HEK293T (cell line): ENCODE measurements at regions not wholly inside any gene's neighbourhood (a gene's known extent, or its start where the extent isn't known, plus 50 kb on each side); places are given as distances from the start of the nearest gene placed in this dataset.
A peak's percentile ranks its signal among the peaks of the same experiment; 100 is the strongest.

Experiments used
- CTCF ChIA-PET: fragments of 350-600 bp; formaldehyde crosslinking; extraction: SDS; loops from one replicate; lab custom pipeline; 2021; ENCODE audit warnings: antibody characterized with exemption, inconsistent platforms; lab: Yijun Ruan, JAX
- POLR2A ChIA-PET: fragments of 350-600 bp; formaldehyde crosslinking; extraction: SDS; loops from one replicate; lab custom pipeline; 2020; ENCODE audit warnings: antibody characterized with exemption, inconsistent platforms; lab: Yijun Ruan, JAX
- DNase-seq: peaks from one replicate; pipeline ENCODE4 v3.0.0; 2012; ENCODE audit warnings: mixed read lengths; ENCODE audit errors: extremely low spot score
- ARNT ChIP-seq: fragments of 450-650 bp; IDR thresholded peaks from 2 replicates; pipeline ENCODE4 v1.6.1; 2017; ENCODE audit warnings: mild to moderate bottlenecking
- BHLHE40 ChIP-seq: fragments of 450-650 bp; IDR thresholded peaks from 2 replicates; pipeline ENCODE4 v1.6.1; 2016; ENCODE audit warnings: mild to moderate bottlenecking, moderate library complexity, borderline replicate concordance
- CTBP1 ChIP-seq: fragments of 450-650 bp; IDR thresholded peaks from 2 replicates; pipeline ENCODE4 v1.6.1; 2016; ENCODE audit warnings: borderline replicate concordance
- ELF4 ChIP-seq: fragments of 450-650 bp; IDR thresholded peaks from 2 replicates; pipeline ENCODE4 v1.6.1; 2017; ENCODE audit warnings: antibody characterized with exemption
- FOXA1 ChIP-seq: fragments of 450-650 bp; IDR thresholded peaks from 2 replicates; pipeline ENCODE4 v1.6.1; 2016; ENCODE audit warnings: mild to moderate bottlenecking
- FOXK2 ChIP-seq: fragments of 450-650 bp; IDR thresholded peaks from 2 replicates; pipeline ENCODE4 v1.6.1; 2016; ENCODE audit warnings: mild to moderate bottlenecking
- FOXM1 ChIP-seq: fragments of 450-650 bp; IDR thresholded peaks from 2 replicates; pipeline ENCODE4 v1.6.1; 2017; ENCODE audit warnings: mild to moderate bottlenecking, borderline replicate concordance
- HDGF ChIP-seq: fragments of 450-650 bp; IDR thresholded peaks from 2 replicates; pipeline ENCODE4 v1.6.1; 2017; ENCODE audit warnings: antibody characterized with exemption, borderline replicate concordance
- L3MBTL2 ChIP-seq: fragments of 450-650 bp; conservative IDR thresholded peaks from 2 replicates; pipeline ENCODE4 v1.6.1; 2016; ENCODE audit warnings: mild to moderate bottlenecking
- LEF1 ChIP-seq: fragments of 450-650 bp; IDR thresholded peaks from 2 replicates; pipeline ENCODE4 v1.6.1; 2017; ENCODE audit warnings: mild to moderate bottlenecking, borderline replicate concordance
- NFRKB ChIP-seq: fragments of 450-650 bp; IDR thresholded peaks from 2 replicates; pipeline ENCODE4 v1.6.1; 2016; ENCODE audit warnings: mild to moderate bottlenecking, moderate library complexity
- SP1 ChIP-seq: fragments of 450-650 bp; IDR thresholded peaks from 2 replicates; pipeline ENCODE4 v1.6.1; 2017
- SUZ12 ChIP-seq: fragments of 450-650 bp; IDR thresholded peaks from 2 replicates; pipeline ENCODE4 v1.6.1; 2016; ENCODE audit warnings: mild to moderate bottlenecking
- TARDBP ChIP-seq: fragments of 450-650 bp; IDR thresholded peaks from 2 replicates; pipeline ENCODE4 v1.6.1; 2016
- ZNF384 ChIP-seq: fragments of 450-650 bp; IDR thresholded peaks from 2 replicates; pipeline ENCODE4 v1.6.1; 2016
- TF ChIP-seq, protein P1 (sequence below): fragments of 450-650 bp; IDR thresholded peaks from 2 replicates; pipeline ENCODE4 v1.6.1; 2016

DNA sequence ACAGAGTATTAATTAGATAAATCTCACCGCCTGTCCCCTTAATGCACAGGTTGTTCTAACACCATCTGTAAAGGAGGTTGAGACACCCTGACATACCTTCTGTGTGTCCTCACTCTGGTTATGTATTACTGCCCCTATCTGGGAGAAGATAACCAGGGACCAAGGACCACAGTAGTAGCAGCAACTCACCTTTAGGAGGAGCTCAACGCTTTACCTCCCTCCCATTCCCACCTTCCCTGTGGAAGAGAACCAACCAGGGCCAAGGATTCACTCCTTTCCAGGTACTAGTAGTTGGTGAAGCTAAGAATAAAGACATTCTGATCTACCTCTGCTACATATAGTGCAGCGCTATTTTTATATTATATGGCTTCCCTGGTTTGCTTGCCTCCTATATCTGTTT, 232.6 kb downstream of the MEX3B start:
- TF ChIP-seq BHLHE40 (no peak), SUZ12 (no peak), ARNT (no peak), L3MBTL2 (no peak), ZNF384 (no peak), ELF4 (no peak), HDGF (no peak), FOXK2 (no peak), FOXM1 (no peak), CTBP1 (no peak), SP1 (no peak), FOXA1 (no peak), TARDBP (no peak)
- peak; percentile 58 for DNase-seq
- ChIA-PET CTCF (interaction anchor here (1.0 to 1.4 kb wide), 4 partner anchors 18 to 385 kb away, joined by 3 to 4 read pairs (median 4); no protein-coding TSS in a partner anchor), POLR2A (no interaction called here)

DNA sequence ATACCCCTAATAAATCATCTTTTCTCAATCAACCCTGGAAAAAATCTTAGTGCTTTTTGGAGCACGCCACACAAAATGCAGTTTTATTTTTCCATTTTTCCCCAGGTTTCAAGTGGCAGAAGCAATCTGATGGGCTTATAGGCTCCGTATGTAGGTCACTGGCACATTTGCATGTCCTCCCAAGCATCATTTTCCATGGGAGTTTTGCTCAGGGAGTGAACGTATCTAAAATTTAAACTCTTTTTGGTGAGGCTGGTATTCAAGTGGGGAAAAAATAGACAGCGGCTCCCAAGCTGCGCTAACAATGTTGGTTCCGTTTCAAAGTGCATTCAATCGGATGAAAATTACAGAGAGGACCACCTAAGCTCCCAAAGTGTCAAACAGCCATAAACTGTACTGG, 233.4 kb downstream of the MEX3B start:
- CTCF ChIA-PET = interaction anchor here (0.6 to 1.2 kb wide), 3 partner anchors 19 to 386 kb away, joined by 3 to 4 read pairs (median 3); no protein-coding TSS in a partner anchor
- DNase-seq = no peak
- no peak for TF ChIP-seq SP1
- POLR2A ChIA-PET = no interaction called here

DNA sequence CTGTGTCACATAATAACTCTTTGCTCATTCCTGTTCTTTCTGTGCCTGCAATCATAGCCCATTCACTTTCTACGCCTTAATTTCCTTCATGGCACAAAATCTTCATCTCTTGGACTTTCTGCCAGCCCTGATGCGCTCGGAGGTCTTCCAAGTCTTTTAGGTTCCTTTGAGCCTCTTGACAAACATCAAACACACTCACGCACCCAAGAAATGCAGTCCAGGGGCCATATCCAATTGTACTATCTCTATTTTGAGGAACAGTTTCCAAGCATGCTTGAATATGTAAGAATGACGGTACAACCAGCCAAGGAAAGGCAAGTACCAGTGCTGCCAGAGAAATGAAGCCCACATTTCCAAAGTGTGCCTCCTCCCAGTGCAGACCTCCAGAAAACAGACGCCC, 234.1 kb downstream of the MEX3B start:
- no peak for TF ChIP-seq L3MBTL2
- no peak for DNase-seq
- CTCF ChIA-PET = no interaction called here
- POLR2A ChIA-PET = no interaction called here

DNA sequence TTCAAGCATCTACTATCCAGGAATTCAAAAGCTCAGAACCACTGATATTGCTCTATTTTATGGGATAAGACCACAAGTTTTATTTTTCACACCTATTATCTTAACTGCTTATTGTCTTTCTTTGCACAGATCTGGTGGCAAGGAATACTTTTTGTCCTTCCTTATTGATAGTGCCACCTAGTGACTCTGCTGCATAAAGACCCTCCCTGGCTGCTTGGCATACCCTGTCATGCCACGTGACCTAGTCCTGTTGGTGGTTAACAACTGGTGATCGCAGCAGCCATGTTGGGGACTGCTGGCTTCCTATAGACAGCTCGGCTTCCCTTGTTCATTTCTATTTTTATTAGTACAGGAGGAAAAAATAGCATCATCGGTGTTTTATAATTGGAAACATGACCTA, 236.3 kb downstream of the MEX3B start:
- TF ChIP-seq ZNF384 (no peak), TARDBP (no peak), CTBP1 (no peak), ELF4 (no peak), FOXK2 (no peak), SP1 (no peak), BHLHE40 (no peak), ARNT (no peak), L3MBTL2 (no peak), NFRKB (no peak), LEF1 (no peak), FOXA1 (no peak)
- TF ChIP-seq, protein P1, sequence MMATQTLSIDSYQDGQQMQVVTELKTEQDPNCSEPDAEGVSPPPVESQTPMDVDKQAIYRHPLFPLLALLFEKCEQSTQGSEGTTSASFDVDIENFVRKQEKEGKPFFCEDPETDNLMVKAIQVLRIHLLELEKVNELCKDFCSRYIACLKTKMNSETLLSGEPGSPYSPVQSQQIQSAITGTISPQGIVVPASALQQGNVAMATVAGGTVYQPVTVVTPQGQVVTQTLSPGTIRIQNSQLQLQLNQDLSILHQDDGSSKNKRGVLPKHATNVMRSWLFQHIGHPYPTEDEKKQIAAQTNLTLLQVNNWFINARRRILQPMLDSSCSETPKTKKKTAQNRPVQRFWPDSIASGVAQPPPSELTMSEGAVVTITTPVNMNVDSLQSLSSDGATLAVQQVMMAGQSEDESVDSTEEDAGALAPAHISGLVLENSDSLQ = no peak
- DNase-seq = peak; percentile 34
- CTCF ChIA-PET = interaction anchor here (0.7 to 1.1 kb wide), 3 partner anchors 9 to 331 kb away, joined by 3 read pairs; no protein-coding TSS in a partner anchor
- POLR2A ChIA-PET = no interaction called here

DNA sequence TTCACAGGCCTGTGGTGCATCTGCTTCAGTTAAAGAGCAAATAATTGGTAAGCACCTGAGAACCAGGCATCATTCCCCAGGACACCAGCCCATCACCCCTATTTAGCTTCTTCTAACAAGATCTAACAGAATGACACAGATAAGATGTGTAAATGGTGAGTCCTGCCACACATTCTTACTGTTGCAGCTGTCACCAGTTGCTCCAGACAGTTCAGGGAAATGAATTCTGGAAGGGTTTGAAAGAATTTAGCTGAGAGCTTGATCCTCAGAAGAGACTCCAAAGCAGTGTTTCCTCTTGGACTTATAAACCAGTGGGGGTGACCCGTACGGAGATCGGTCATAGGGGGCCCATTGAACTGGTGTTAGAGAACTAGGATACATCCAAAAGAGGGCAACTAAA, 238.0 kb downstream of the MEX3B start:
- TF ChIP-seq SP1 = no peak
- no peak for TF ChIP-seq NFRKB
- no peak for TF ChIP-seq FOXA1
- no peak for TF ChIP-seq FOXM1
- TF ChIP-seq CTBP1 = no peak
- TF ChIP-seq ELF4 = no peak
- no peak for TF ChIP-seq L3MBTL2
- TF ChIP-seq BHLHE40 = no peak
- no peak for TF ChIP-seq HDGF
- TF ChIP-seq ZNF384 = no peak
- TF ChIP-seq FOXK2 = no peak
- TF ChIP-seq ARNT = no peak
- TF ChIP-seq TARDBP = no peak
- TF ChIP-seq SUZ12 = no peak
- POLR2A ChIA-PET = no interaction called here
- no peak for DNase-seq
- CTCF ChIA-PET = interaction anchor here (0.8 kb wide), 1 partner anchor 254 kb away, joined by 3 read pairs; no protein-coding TSS in a partner anchor

DNA sequence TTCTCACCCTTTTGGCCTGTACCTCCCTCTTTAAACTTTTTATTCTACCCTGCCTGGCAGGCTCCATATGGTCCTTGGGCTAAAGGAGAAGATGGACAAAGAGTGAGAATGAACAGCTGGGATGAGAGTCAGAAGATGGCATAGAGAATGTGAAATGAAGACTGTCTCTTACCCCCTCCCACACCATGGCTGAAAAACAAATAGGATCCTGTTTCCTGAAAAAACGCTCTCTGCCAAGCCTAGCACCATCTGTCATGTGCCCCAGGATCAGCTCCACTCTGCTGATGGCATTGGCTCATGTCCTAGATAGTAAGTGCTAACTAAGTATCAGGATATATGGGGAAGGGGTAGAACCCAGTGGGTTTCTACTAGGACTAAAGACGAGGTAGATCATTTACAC, 238.6 kb downstream of the MEX3B start:
- no peak for DNase-seq
- TF ChIP-seq NFRKB = no peak
- no peak for TF ChIP-seq BHLHE40
- TF ChIP-seq ZNF384 = no peak
- TF ChIP-seq ELF4 = no peak
- TF ChIP-seq, protein P1 = no peak
- no peak for TF ChIP-seq FOXA1
- TF ChIP-seq LEF1 = no peak
- TF ChIP-seq SUZ12 = no peak
- TF ChIP-seq TARDBP = no peak
- TF ChIP-seq SP1 = no peak
- no peak for TF ChIP-seq L3MBTL2
- no peak for TF ChIP-seq CTBP1
- POLR2A ChIA-PET = no interaction called here
- CTCF ChIA-PET = interaction anchor here (0.8 kb wide), 1 partner anchor 255 kb away, joined by 3 read pairs; no protein-coding TSS in a partner anchor

DNA sequence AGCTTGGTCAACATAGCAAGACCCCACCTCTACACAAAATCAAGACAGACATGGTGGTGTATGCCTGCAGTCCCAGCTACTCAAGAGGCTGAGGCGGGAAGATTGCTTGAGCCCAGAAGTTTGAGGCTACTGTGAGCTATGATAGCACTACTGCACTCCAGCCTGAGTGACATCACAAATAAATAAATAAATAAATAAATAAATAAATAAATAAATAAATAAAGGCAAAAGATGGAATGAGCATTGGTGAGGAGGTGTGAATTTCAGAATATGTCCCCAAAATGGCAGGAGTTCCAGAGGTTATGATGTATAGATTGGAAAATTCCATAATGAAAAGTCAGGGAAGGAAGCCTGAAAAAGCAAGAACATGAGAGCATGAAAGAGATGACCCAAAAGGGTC, 249.9 kb downstream of the MEX3B start:
- POLR2A ChIA-PET = no interaction called here
- no peak for DNase-seq
- CTCF ChIA-PET = interaction anchor here (1.0 to 1.7 kb wide), 2 partner anchors 14 to 17 kb away, joined by 3 read pairs; no protein-coding TSS in a partner anchor
- TF ChIP-seq FOXA1 (no peak), FOXK2 (no peak), LEF1 (no peak), ZNF384 (no peak), ARNT (no peak), HDGF (no peak), L3MBTL2 (no peak), NFRKB (no peak), BHLHE40 (no peak), ELF4 (no peak)
